K562 (cell line): ENCODE measurements at regions not wholly inside any gene's neighbourhood (a gene's known extent, or its start where the extent isn't known, plus 50 kb on each side); places are given as distances from the start of the nearest gene placed in this dataset.

Experiments
- ARID1B ChIP-seq: fragments of 450-650 bp; IDR thresholded peaks from 2 replicates; pipeline ENCODE4 v1.6.1; 2016; ENCODE audit warnings: antibody characterized with exemption, mild to moderate bottlenecking, inconsistent platforms
- ATF7 ChIP-seq: fragments of 450-650 bp; IDR thresholded peaks from 2 replicates; pipeline ENCODE4 v1.7.1; 2014; ENCODE audit warnings: mild to moderate bottlenecking, moderate library complexity
- CBX1 ChIP-seq: sonication (generic); IDR thresholded peaks from 2 replicates; pipeline ENCODE4 v1.6.1; 2016; ENCODE audit warnings: antibody characterized with exemption, low read depth, mild to moderate bottlenecking
- CTBP1 ChIP-seq: fragments of 450-650 bp; IDR thresholded peaks from 2 replicates; pipeline ENCODE4 v1.6.1; 2016; ENCODE audit warnings: borderline replicate concordance
- FOXK2 ChIP-seq, 2 experiments: fragments of 450-650 bp; IDR thresholded peaks in 1 of 2; conservative IDR thresholded peaks in 1 of 2; 2 replicates each; pipeline ENCODE4 v1.6.1; 2016; ENCODE audit warnings: low read depth in 2 of 2, mild to moderate bottlenecking in 1 of 2
- JUN ChIP-seq, 2 experiments: sonication (generic) in 1 of 2; formaldehyde crosslinking in 1 of 2; IDR thresholded peaks; 2 replicates each; pipeline versions ENCODE4 v1.6.1 to v1.8.0; 2012 to 2022; ENCODE audit warnings: borderline replicate concordance in 2 of 2, mild to moderate bottlenecking in 2 of 2, improper control_type of control experiment in 1 of 2, low read depth in 1 of 2, low read length in 1 of 2, missing genetic modification reagents in 1 of 2
- MBD2 ChIP-seq: sonication (generic); IDR thresholded peaks from 2 replicates; pipeline ENCODE4 v1.6.1; 2016; ENCODE audit warnings: low read depth, borderline replicate concordance
- NR2C2 ChIP-seq, 2 experiments: fragments of 200-800 bp in 1 of 2; sonication (Bioruptor generic) in 1 of 2; sonication (generic) in 1 of 2; formaldehyde crosslinking in 1 of 2; IDR thresholded peaks; 2 replicates each; pipeline versions ENCODE4 v1.6.1 to v1.8.0; 2016 to 2022; ENCODE audit warnings: mild to moderate bottlenecking in 1 of 2, missing compliant biosample characterization in 1 of 2, missing genetic modification characterization in 1 of 2, missing genetic modification reagents in 1 of 2
- SAFB ChIP-seq: fragments of 200-400 bp; formaldehyde crosslinking; IDR thresholded peaks from 2 replicates; pipeline ENCODE4 v1.6.1; 2017; ENCODE audit warnings: low read depth, low read length, borderline replicate concordance
- SMARCA4 ChIP-seq: fragments of 450-650 bp; IDR thresholded peaks from 2 replicates; pipeline ENCODE4 v1.6.1; 2016
- TCF7 ChIP-seq: sonication (generic); IDR thresholded peaks from 2 replicates; pipeline ENCODE4 v1.6.1; 2016; ENCODE audit warnings: antibody characterized with exemption, borderline replicate concordance
- TRIM24 ChIP-seq, 2 experiments: fragments of 450-650 bp; IDR thresholded peaks; 2 replicates each; pipeline ENCODE4 v1.6.1; 2016
- TF ChIP-seq, protein P1 (sequence below): sonication (generic); formaldehyde crosslinking; IDR thresholded peaks from 2 replicates; pipeline ENCODE4 v1.8.0; 2022; ENCODE audit warnings: missing genetic modification reagents, mild to moderate bottlenecking, moderate library complexity, borderline replicate concordance
- TF ChIP-seq, protein P2 (sequence below): conservative IDR thresholded peaks from 2 replicates; pipeline ENCODE4 v1.6.1; 2011; ENCODE audit warnings: low read depth, mild to moderate bottlenecking, low read length; ENCODE audit not compliant: control insufficient read depth
- TF ChIP-seq, protein P3 (sequence below): sonication (generic); formaldehyde crosslinking; IDR thresholded peaks from 2 replicates; pipeline ENCODE4 v1.9.0; 2022; ENCODE audit warnings: mild to moderate bottlenecking, missing genetic modification reagents
- TF ChIP-seq, protein P4 (sequence below): sonication (generic); formaldehyde crosslinking; IDR thresholded peaks from 2 replicates; pipeline ENCODE4 v1.4.0; 2020; ENCODE audit warnings: mild to moderate bottlenecking, missing genetic modification reagents
- TF ChIP-seq, protein P5 (sequence below), 2 experiments: fragments of 450-650 bp in 1 of 2; sonication (generic) in 1 of 2; formaldehyde crosslinking in 1 of 2; IDR thresholded peaks in 1 of 2; conservative IDR thresholded peaks in 1 of 2; 2 replicates each; pipeline versions ENCODE4 v1.6.1 to v1.8.1; 2016 to 2023; ENCODE audit warnings: mild to moderate bottlenecking in 2 of 2, moderate library complexity in 2 of 2, inconsistent platforms in 1 of 2, missing genetic modification reagents in 1 of 2

DNA sequence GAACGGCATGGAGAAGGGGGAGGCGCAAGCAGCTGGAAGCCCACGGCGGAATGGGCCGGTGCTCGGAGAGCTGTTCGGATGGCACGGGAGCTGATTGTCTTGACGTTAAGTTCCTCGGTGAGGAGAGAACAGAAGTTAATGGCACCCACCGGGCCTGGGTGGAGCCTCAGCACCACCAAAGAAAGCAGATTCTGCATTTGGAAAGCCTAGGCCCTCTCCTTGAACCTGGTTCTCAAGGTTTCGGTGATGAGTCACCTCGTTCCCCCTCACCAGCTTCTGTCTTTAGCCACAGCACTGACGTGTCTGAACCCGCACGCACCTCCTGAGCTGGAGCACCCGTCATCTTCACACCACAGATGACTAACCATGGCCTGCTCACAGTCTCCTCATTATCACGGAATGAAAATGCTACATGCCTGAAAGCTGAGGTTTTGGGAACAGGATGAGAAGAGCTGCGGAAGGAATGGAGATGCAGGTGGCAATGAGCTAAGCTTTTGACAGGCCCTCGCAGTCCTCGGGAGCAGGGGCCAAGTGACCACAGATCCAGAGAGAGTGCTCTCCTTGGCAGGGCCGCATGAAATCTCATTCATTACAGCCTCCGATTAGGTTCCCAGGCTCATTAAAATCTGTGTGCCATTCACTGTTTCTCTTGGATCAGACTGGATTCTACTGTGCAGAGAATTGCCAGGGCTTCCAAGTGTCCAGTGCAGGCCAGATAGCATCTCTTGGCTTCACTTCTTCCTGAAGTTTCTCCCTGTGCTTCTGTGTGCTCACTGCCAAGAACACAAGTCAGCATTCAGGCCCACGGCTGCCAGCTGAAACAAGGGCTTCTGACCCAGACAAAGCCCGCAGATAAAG lies 96.3 kb upstream of the DLG1 start (continued):
- TF ChIP-seq CBX1 (no peak), MBD2 (no peak), NR2C2 (CRISPR knock-in tag; IDR thresholded peaks at IDR 0.05) (no peak), NR2C2 (tag; IDR thresholded peaks at IDR 0.05) (peak; percentile 34; the same call in 1 of the 2 replicates), ATF7 (peak; percentile 56; the same call in 1 of the 2 replicates), SMARCA4 (peak; percentile 50; the same call in 1 of the 2 replicates), TRIM24 (IDR thresholded peaks at IDR 0.05) (0 out of 4 replicates have a peak, but pooled peaks of 1 of the 2 experiments have one; percentile 22), CTBP1 (peak; percentile 60; the same call in 1 of the 2 replicates), FOXK2 (conservative IDR thresholded peaks at IDR 0.05 in 1 of 2, IDR thresholded peaks at IDR 0.05 in 1 of 2; ENCODE audit: low read depth in 2 of 2) (no peak), SAFB (no peak), ARID1B (peak; percentile 72; the same call in 1 of the 2 replicates), TCF7 (no peak), JUN (IDR thresholded peaks at IDR 0.05; ENCODE audit: borderline replicate concordance, low read depth, low read length) (peak; percentile 87), JUN (CRISPR knock-in tag; IDR thresholded peaks at IDR 0.05; ENCODE audit: borderline replicate concordance) (no peak)
- TF ChIP-seq, protein P1, sequence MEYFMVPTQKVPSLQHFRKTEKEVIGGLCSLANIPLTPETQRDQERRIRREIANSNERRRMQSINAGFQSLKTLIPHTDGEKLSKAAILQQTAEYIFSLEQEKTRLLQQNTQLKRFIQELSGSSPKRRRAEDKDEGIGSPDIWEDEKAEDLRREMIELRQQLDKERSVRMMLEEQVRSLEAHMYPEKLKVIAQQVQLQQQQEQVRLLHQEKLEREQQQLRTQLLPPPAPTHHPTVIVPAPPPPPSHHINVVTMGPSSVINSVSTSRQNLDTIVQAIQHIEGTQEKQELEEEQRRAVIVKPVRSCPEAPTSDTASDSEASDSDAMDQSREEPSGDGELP (CRISPR knock-in tag), result peak; percentile 35; the same call in 1 of the 2 replicates
- TF ChIP-seq, protein P2, sequence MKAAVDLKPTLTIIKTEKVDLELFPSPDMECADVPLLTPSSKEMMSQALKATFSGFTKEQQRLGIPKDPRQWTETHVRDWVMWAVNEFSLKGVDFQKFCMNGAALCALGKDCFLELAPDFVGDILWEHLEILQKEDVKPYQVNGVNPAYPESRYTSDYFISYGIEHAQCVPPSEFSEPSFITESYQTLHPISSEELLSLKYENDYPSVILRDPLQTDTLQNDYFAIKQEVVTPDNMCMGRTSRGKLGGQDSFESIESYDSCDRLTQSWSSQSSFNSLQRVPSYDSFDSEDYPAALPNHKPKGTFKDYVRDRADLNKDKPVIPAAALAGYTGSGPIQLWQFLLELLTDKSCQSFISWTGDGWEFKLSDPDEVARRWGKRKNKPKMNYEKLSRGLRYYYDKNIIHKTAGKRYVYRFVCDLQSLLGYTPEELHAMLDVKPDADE, result no peak
- TF ChIP-seq, protein P3, sequence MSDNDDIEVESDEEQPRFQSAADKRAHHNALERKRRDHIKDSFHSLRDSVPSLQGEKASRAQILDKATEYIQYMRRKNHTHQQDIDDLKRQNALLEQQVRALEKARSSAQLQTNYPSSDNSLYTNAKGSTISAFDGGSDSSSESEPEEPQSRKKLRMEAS (CRISPR knock-in tag), result peak; percentile 71; the same call in 1 of the 2 replicates
- TF ChIP-seq, protein P4, sequence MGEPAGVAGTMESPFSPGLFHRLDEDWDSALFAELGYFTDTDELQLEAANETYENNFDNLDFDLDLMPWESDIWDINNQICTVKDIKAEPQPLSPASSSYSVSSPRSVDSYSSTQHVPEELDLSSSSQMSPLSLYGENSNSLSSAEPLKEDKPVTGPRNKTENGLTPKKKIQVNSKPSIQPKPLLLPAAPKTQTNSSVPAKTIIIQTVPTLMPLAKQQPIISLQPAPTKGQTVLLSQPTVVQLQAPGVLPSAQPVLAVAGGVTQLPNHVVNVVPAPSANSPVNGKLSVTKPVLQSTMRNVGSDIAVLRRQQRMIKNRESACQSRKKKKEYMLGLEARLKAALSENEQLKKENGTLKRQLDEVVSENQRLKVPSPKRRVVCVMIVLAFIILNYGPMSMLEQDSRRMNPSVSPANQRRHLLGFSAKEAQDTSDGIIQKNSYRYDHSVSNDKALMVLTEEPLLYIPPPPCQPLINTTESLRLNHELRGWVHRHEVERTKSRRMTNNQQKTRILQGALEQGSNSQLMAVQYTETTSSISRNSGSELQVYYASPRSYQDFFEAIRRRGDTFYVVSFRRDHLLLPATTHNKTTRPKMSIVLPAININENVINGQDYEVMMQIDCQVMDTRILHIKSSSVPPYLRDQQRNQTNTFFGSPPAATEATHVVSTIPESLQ (CRISPR knock-in tag), result no peak
- TF ChIP-seq, protein P5, sequence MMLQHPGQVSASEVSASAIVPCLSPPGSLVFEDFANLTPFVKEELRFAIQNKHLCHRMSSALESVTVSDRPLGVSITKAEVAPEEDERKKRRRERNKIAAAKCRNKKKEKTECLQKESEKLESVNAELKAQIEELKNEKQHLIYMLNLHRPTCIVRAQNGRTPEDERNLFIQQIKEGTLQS (IDR thresholded peaks at IDR 0.05), result peak; percentile 95
- TF ChIP-seq, protein P5 (CRISPR knock-in tag; conservative IDR thresholded peaks at IDR 0.05), result peak; percentile 69; the same call in 1 of the 2 replicates
